Panc1 (cell line): ENCODE measurements at regions not wholly inside any gene's neighbourhood (a gene's known extent, or its start where the extent isn't known, plus 50 kb on each side); places are given as distances from the start of the nearest gene placed in this dataset.

Source experiments
- ATAC-seq: fragments of 200-7000 bp; cut with Tn5 transposase; 2 replicates; pipeline ENCODE4 v1.9.1; 2020; ENCODE audit warnings: mild to moderate bottlenecking, moderate library complexity
- BruUV-seq: library from RNA; stranded (reverse); fragments of 400-500 nt; replicated peaks from 2 replicates; lab custom pipeline; 2021; lab: Mats Ljungman, UMichigan
- CTCF ChIA-PET: fragments of 300-600 bp; sonication (Branson Sonifier 250); formaldehyde crosslinking; loops from one replicate; lab custom pipeline; 2022; ENCODE audit warnings: antibody characterized with exemption; lab: Charles Lee
- POLR2A ChIA-PET: fragments of 300-600 bp; sonication (Branson Sonifier 250); formaldehyde crosslinking; loops from one replicate; lab custom pipeline; 2022; ENCODE audit warnings: antibody characterized with exemption; lab: Charles Lee
- DNase-seq: peaks from one replicate; pipeline ENCODE4 v3.0.0-alpha.2; 2010; ENCODE audit warnings: low read depth, low spot score
- H3K27ac ChIP-seq: 2 replicates; pipeline ENCODE4 v1.5.1; 2011; ENCODE audit warnings: mild to moderate bottlenecking, low read length, inconsistent platforms
- H3K27me3 ChIP-seq: fragments of 200-500 bp; sonication (Bioruptor generic); 2 replicates; pipeline ENCODE4 v1.6.0; 2014; ENCODE audit warnings: low read length, inconsistent platforms; ENCODE audit not compliant: control insufficient read depth, insufficient read depth
- H3K36me3 ChIP-seq: fragments of 200-500 bp; sonication (Bioruptor generic); 2 replicates; pipeline ENCODE4 v1.5.1; 2014; ENCODE audit warnings: inconsistent platforms, mild to moderate bottlenecking, low read length, moderate library complexity; ENCODE audit not compliant: control insufficient read depth, insufficient read depth
- H3K4me1 ChIP-seq: 2 replicates; pipeline ENCODE4 v1.5.1; 2011; ENCODE audit warnings: inconsistent platforms, mild to moderate bottlenecking, low read length, moderate library complexity; ENCODE audit not compliant: control insufficient read depth, insufficient read depth
- H3K4me3 ChIP-seq, 2 experiments: 2 replicates each; pipeline ENCODE4 v1.5.1; 2011 to 2012; ENCODE audit warnings: low read depth in 2 of 2, low read length in 2 of 2, mild to moderate bottlenecking in 2 of 2, inconsistent platforms in 1 of 2, moderate library complexity in 1 of 2
- H3K9me3 ChIP-seq: fragments of 200-500 bp; sonication (Bioruptor generic); 2 replicates; pipeline ENCODE4 v1.5.1; 2014; ENCODE audit warnings: low read depth, mild to moderate bottlenecking, inconsistent platforms, low read length, moderate library complexity; ENCODE audit not compliant: control insufficient read depth, insufficient read depth
- POLR2AphosphoS5 ChIP-seq: IDR thresholded peaks from 2 replicates; pipeline ENCODE4 v1.6.1; 2012; ENCODE audit warnings: mild to moderate bottlenecking, low read depth, low read length, moderate library complexity
- SIN3A ChIP-seq: IDR thresholded peaks from 2 replicates; pipeline ENCODE4 v1.6.1; 2012; ENCODE audit warnings: low read depth, mild to moderate bottlenecking, low read length, moderate library complexity, borderline replicate concordance; ENCODE audit not compliant: insufficient read depth
- TCF7L2 ChIP-seq: IDR thresholded peaks from 2 replicates; pipeline ENCODE4 v1.6.1; 2011; ENCODE audit warnings: mild to moderate bottlenecking, low read depth, low read length, inconsistent platforms
- in situ Hi-C: cut with HindIII; loops from 2 replicates; pipeline ENCODE4 v1.10.0; 2016; ENCODE audit warnings: low sequenced_read_pairs, low pct_unique_long_range_greater_than_20kb
- intact Hi-C: fragments of 100-400 bp; cut with micrococcal nuclease; formaldehyde crosslinking; loops from one replicate; pipeline ENCODE4 v1.10.0; 2022; ENCODE audit not compliant: unreplicated experiment
- TF ChIP-seq, protein P1 (sequence below): fragments of 450-650 bp; IDR thresholded peaks from 2 replicates; pipeline ENCODE4 v1.5.1; 2017; ENCODE audit warnings: mild to moderate bottlenecking
- TF ChIP-seq, protein P2 (sequence below), 2 experiments: IDR thresholded peaks; 2 replicates each; pipeline ENCODE4 v1.6.1; 2011 to 2012; ENCODE audit warnings: low read depth in 2 of 2, control low read depth in 1 of 2, low read length in 1 of 2, mild to moderate bottlenecking in 1 of 2, moderate library complexity in 1 of 2; ENCODE audit not compliant: insufficient read depth in 1 of 2

DNA sequence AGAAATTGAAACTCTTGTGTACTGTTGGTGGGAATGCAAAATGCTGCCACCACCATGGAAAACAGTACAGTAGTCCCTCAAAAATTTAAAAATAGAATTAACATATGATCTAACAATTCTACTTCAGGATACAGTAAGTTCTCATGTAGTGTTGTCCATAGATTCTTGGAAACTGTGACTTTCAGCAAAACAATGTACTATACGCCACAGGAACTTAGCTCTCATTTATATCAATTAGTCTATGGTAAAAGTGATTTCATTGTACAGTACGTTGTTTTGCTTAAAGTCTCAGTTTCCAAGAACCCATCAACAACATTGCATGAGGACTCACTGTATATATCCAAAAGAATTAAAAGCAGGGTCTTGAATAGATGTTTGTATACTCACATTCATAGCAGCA lies 233.5 kb upstream of the GAS1 start:
- Histone ChIP-seq H3K4me3 (no peak overlapping the region), H3K27me3 (no peaks in the 10 kb centered on the region), H3K36me3 (no peaks in the 10 kb centered on the region), H3K27ac (no peak overlapping the region), H3K4me1 (no peaks in the 10 kb centered on the region), H3K9me3 (no peaks in the 10 kb centered on the region)
- TF ChIP-seq TCF7L2 (no peak), SIN3A (no peak), POLR2AphosphoS5 (no peak)
- TF ChIP-seq, protein P1, sequence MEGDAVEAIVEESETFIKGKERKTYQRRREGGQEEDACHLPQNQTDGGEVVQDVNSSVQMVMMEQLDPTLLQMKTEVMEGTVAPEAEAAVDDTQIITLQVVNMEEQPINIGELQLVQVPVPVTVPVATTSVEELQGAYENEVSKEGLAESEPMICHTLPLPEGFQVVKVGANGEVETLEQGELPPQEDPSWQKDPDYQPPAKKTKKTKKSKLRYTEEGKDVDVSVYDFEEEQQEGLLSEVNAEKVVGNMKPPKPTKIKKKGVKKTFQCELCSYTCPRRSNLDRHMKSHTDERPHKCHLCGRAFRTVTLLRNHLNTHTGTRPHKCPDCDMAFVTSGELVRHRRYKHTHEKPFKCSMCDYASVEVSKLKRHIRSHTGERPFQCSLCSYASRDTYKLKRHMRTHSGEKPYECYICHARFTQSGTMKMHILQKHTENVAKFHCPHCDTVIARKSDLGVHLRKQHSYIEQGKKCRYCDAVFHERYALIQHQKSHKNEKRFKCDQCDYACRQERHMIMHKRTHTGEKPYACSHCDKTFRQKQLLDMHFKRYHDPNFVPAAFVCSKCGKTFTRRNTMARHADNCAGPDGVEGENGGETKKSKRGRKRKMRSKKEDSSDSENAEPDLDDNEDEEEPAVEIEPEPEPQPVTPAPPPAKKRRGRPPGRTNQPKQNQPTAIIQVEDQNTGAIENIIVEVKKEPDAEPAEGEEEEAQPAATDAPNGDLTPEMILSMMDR: no peak
- TF ChIP-seq, protein P2, sequence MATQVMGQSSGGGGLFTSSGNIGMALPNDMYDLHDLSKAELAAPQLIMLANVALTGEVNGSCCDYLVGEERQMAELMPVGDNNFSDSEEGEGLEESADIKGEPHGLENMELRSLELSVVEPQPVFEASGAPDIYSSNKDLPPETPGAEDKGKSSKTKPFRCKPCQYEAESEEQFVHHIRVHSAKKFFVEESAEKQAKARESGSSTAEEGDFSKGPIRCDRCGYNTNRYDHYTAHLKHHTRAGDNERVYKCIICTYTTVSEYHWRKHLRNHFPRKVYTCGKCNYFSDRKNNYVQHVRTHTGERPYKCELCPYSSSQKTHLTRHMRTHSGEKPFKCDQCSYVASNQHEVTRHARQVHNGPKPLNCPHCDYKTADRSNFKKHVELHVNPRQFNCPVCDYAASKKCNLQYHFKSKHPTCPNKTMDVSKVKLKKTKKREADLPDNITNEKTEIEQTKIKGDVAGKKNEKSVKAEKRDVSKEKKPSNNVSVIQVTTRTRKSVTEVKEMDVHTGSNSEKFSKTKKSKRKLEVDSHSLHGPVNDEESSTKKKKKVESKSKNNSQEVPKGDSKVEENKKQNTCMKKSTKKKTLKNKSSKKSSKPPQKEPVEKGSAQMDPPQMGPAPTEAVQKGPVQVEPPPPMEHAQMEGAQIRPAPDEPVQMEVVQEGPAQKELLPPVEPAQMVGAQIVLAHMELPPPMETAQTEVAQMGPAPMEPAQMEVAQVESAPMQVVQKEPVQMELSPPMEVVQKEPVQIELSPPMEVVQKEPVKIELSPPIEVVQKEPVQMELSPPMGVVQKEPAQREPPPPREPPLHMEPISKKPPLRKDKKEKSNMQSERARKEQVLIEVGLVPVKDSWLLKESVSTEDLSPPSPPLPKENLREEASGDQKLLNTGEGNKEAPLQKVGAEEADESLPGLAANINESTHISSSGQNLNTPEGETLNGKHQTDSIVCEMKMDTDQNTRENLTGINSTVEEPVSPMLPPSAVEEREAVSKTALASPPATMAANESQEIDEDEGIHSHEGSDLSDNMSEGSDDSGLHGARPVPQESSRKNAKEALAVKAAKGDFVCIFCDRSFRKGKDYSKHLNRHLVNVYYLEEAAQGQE (IDR thresholded peaks at IDR 0.05; ENCODE audit: insufficient read depth in 1 of 2, low read depth in 2 of 2, low read length in 1 of 2): no peak
- intact Hi-C loops: no loop called here
- no peak for ATAC-seq
- POLR2A ChIA-PET: no interaction called here
- in situ Hi-C loops: no loop called here
- no peak for DNase-seq
- CTCF ChIA-PET: no interaction called here
- BruUV-seq: no TSS peak

DNA sequence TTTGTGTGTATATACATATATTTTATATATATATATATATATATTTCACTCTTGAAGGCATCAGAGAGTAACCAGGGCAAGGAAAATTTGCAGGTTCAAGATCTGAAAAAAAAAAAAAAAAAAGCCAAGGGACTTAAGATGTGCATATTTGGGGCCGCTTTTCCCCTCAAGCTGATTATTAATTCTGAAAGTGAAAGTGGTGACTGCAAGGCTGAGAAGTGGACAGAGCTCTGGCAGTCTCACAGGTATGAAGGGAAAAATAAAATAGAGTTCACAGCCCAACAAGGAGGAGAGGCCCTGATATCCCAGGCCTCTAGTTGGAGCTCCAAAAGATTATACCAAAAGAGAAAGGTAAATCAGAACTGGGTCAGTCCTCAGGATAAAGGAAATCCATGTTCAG lies 234.4 kb upstream of the GAS1 start:
- no peaks in the 10 kb centered on the region for H3K4me1 ChIP-seq
- H3K4me3 ChIP-seq: no peak overlapping the region
- H3K27me3 ChIP-seq: no peaks in the 10 kb centered on the region
- TF ChIP-seq, protein P1: no peak
- TF ChIP-seq POLR2AphosphoS5 (no peak), TCF7L2 (no peak), SIN3A (no peak)
- TF ChIP-seq, protein P2 (IDR thresholded peaks at IDR 0.05; ENCODE audit: insufficient read depth in 1 of 2, low read depth in 2 of 2, low read length in 1 of 2): no peak
- no peaks in the 10 kb centered on the region for H3K9me3 ChIP-seq
- POLR2A ChIA-PET: interaction anchor here (0.7 kb wide), 1 partner anchor 660 kb away, joined by 4 read pairs; no protein-coding TSS in a partner anchor
- no peak overlapping the region for H3K27ac ChIP-seq
- no peak for DNase-seq
- in situ Hi-C loops (no loop called here), intact Hi-C loops (no loop called here)
- no TSS peak for BruUV-seq
- H3K36me3 ChIP-seq: no peaks in the 10 kb centered on the region
- CTCF ChIA-PET: no interaction called here
- ATAC-seq: no peak
